GM23248 (cell line): ENCODE measurements at regions not wholly inside any gene's neighbourhood (a gene's known extent, or its start where the extent isn't known, plus 50 kb on each side); places are given as distances from the start of the nearest gene placed in this dataset.
"Not testable (repeated sequence)": the region's sequence is repeated elsewhere in the genome, so short reads cannot be mapped to it uniquely, and the experiment has no call there.

ENCODE experiments used
- DNase-seq: peaks from one replicate; pipeline ENCODE4 v3.0.0-alpha.2; 2015
- H2AFZ ChIP-seq: fragments of 200-600 bp; sonication (generic); 2 replicates; pipeline ENCODE4 v1.6.1; 2016; ENCODE audit warnings: antibody characterized with exemption
- H3F3A ChIP-seq: fragments of 200-600 bp; sonication (generic); 2 replicates; pipeline ENCODE4 v1.6.1; 2016; ENCODE audit warnings: mild to moderate bottlenecking, antibody characterized with exemption, mixed run types; ENCODE audit not compliant: insufficient read depth
- H3K27ac ChIP-seq: fragments of 200-600 bp; sonication (generic); 2 replicates; pipeline ENCODE4 v1.5.1; 2016; ENCODE audit warnings: mild to moderate bottlenecking
- H3K27me3 ChIP-seq: fragments of 200-600 bp; sonication (generic); replicated peaks from 2 replicates; pipeline ENCODE4 v1.6.1; 2016; ENCODE audit warnings: mild to moderate bottlenecking; ENCODE audit not compliant: insufficient read depth
- H3K36me3 ChIP-seq: fragments of 200-600 bp; sonication (generic); 2 replicates; pipeline ENCODE4 v1.6.1; 2016; ENCODE audit warnings: low read depth, mild to moderate bottlenecking
- H3K4me1 ChIP-seq: fragments of 200-600 bp; sonication (generic); 2 replicates; pipeline ENCODE4 v1.6.1; 2016; ENCODE audit warnings: mild to moderate bottlenecking; ENCODE audit not compliant: insufficient read depth
- H3K4me2 ChIP-seq: fragments of 200-600 bp; sonication (generic); one replicate; pipeline ENCODE4 v1.6.1; 2016; ENCODE audit warnings: mild to moderate bottlenecking; ENCODE audit not compliant: unreplicated experiment
- H3K4me3 ChIP-seq: fragments of 200-600 bp; sonication (generic); 2 replicates; pipeline ENCODE4 v1.5.1; 2016; ENCODE audit warnings: mild to moderate bottlenecking
- H3K79me2 ChIP-seq: fragments of 200-600 bp; sonication (generic); 2 replicates; pipeline ENCODE4 v1.6.1; 2016; ENCODE audit warnings: mild to moderate bottlenecking; ENCODE audit not compliant: insufficient read depth
- H3K9ac ChIP-seq: fragments of 200-600 bp; sonication (generic); 2 replicates; pipeline ENCODE4 v1.6.1; 2016; ENCODE audit warnings: mild to moderate bottlenecking
- H3K9me2 ChIP-seq: fragments of 200-600 bp; sonication (generic); 2 replicates; pipeline ENCODE4 v1.6.1; 2016; ENCODE audit warnings: mixed run types, mild to moderate bottlenecking, moderate library complexity; ENCODE audit not compliant: insufficient read depth
- H3K9me3 ChIP-seq: fragments of 200-600 bp; sonication (generic); one replicate; pipeline ENCODE4 v1.6.1; 2017; ENCODE audit warnings: low read depth
- H4K20me1 ChIP-seq: fragments of 200-600 bp; sonication (generic); 2 replicates; pipeline ENCODE4 v1.6.0; 2016; ENCODE audit not compliant: insufficient read depth
- EZH2 ChIP-seq: fragments of 200-600 bp; sonication (generic); IDR thresholded peaks from 2 replicates; pipeline ENCODE4 v1.6.1; 2018; ENCODE audit warnings: antibody characterized with exemption, mild to moderate bottlenecking; ENCODE audit not compliant: insufficient read depth, poor library complexity, severe bottlenecking
- EZH2phosphoT487 ChIP-seq: fragments of 200-600 bp; sonication (generic); IDR thresholded peaks from 2 replicates; pipeline ENCODE4 v1.6.1; 2018; ENCODE audit warnings: antibody characterized with exemption, moderate library complexity, mild to moderate bottlenecking, low read depth; ENCODE audit not compliant: insufficient read depth
- WGBS, 2 experiments: methylation state at CpG; one replicate each; pipeline ENCODE4 v1.1.6; 2015 to 2017; ENCODE audit warnings: low lambda C conversion rate in 2 of 2, low coverage in 1 of 2; ENCODE audit errors: missing lambda C conversion rate in 2 of 2; 5-methylcytosine and 5-hydroxymethylcytosine counted together
- in situ Hi-C: fragments of 300-500 bp; cut with MboI; formaldehyde crosslinking; loops from 2 replicates; pipeline ENCODE4 v1.15.0; 2020

DNA sequence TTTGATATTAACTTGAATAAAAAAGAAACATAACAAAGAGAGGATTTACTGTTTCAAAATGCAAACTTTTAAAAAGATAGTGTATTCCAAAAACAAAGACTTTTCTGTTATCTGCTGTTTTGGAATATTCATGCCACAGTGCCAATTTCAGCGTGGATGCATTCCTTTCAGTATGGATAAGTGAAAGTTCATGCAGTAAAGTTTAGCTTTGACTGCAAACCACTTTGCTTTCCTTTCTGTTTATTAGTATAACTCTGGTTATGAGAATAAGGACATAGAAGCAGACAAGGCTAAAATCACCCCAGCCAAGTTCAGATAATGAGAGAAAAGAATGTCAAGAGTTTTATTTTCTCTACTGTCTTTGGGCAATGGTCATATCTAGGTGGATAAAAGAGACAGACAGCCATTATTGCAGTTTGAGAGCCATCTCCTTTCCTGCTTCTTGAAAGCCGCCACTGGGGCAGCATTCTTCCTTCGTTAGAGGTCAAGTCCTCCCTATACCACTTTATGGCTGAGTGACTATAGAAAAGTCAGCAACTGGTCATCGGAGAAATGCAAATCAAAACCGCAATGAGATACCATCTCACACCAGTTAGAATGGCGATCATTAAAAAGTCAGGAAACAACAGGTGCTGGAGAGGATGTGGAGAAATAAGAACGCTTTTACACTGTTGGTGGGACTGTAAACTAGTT is 82.4 kb upstream of the BLID start:
- DNase-seq: no peak
- H4K20me1 ChIP-seq: no peaks in the 10 kb centered on the region
- TF ChIP-seq EZH2phosphoT487: no peak
- no peak for TF ChIP-seq EZH2
- no peaks in the 10 kb centered on the region for H3K27me3 ChIP-seq
- H3K9me3 ChIP-seq: no peaks in the 10 kb centered on the region
- peaks cover 89% of the 10 kb centered on the region for H3F3A ChIP-seq
- H2AFZ ChIP-seq: no peak overlapping the region
- in situ Hi-C loops: no loop called here
- no peak overlapping the region for H3K4me3 ChIP-seq
- H3K9me2 ChIP-seq: no peaks in the 10 kb centered on the region
- no peak overlapping the region for H3K9ac ChIP-seq
- peak overlapping the region; percentile 38 for H3K4me2 ChIP-seq
- peaks cover 5% of the 10 kb centered on the region; the same call in 1 of the 2 replicates for H3K36me3 ChIP-seq
- H3K27ac ChIP-seq: peak overlapping the region; percentile 71
- peaks cover 91% of the 10 kb centered on the region for H3K79me2 ChIP-seq
- H3K4me1 ChIP-seq: peaks cover 69% of the 10 kb centered on the region
- WGBS, 2 experiments: 89 to 99% methylated on average over 7 of the region's 7 CpGs

DNA sequence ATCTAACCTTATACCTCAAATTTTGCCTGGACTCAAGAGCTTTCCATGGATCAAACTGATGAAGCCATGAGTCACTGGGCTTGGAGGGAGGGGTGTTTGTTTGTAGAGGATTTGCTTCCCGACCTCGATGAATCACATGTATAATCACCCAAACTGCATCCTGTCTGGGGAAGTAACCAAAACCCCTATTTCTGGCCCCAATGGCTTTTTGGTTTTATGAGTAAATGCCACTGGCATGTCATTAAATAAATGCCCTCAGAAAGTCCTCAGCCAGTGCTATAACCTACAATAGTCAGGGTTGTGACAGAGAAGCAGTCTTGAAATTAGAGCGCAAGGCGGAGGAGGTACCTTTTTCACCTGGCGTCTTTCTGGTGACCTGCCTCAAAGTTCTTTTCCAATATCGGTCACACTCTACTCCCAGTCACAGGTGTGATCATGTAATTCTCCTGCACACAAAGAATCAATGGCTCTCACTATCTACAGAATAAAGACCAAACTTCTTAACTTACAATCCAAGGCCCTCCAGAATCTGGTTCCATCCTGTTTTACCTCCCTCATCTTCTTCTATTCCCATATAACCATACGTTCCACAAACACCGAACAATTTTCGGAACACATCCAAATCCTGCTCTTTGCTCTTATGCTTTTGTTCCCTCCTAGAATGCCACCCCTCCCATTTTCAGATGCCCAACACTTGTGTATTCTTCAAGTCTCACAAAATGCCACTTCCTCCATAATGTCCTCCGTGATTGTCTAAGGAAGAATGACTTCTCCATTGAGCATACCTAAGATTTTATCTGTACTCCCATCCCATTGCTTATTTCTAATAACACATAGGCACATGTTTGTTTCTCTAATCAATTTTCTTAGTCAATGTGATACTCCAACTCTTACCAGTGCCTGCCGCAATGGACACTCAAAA is 81.3 kb upstream of the BLID start:
- H3K27ac ChIP-seq: peak overlapping the region; percentile 84
- 42 to 48% methylated on average over 11 of the region's 11 CpGs for WGBS, 2 experiments
- peak overlapping the region; percentile 55 for H3K4me2 ChIP-seq
- peaks cover 5% of the 10 kb centered on the region; the same call in 1 of the 2 replicates for H3K36me3 ChIP-seq
- TF ChIP-seq EZH2phosphoT487 (0 out of 2 replicates have a peak, but pooled peaks have one; percentile 61), EZH2 (no peak)
- H3K4me3 ChIP-seq: peak overlapping the region; percentile 31
- no peak overlapping the region for H2AFZ ChIP-seq
- no peaks in the 10 kb centered on the region for H4K20me1 ChIP-seq
- H3K79me2 ChIP-seq: peaks cover 92% of the 10 kb centered on the region
- H3K9ac ChIP-seq: peak overlapping the region; percentile 4; the same call in 1 of the 2 replicates
- no peaks in the 10 kb centered on the region for H3K9me2 ChIP-seq
- no peaks in the 10 kb centered on the region for H3K27me3 ChIP-seq
- no peaks in the 10 kb centered on the region for H3K9me3 ChIP-seq
- in situ Hi-C loops: no loop called here
- peaks cover 89% of the 10 kb centered on the region for H3F3A ChIP-seq
- DNase-seq: peak; percentile 99
- peaks cover 75% of the 10 kb centered on the region for H3K4me1 ChIP-seq

DNA sequence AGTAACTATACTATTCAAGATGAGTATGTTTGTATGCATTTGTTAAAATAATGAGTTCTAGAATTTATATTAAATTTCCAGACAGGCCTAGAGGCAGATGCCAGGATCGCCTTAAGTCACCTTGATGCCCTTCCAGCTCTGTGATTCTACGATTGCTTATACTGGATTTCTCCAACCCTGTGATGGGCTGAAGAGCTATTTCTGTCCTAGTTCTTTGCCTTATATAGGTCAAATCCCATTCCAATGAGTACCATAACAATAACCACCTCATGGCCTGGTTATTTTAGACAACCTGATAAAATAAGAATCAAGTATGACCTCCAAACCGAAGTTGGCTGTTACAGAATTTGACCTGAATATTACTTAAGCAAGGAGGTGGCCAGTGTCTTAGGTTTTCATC is 79.8 kb upstream of the BLID start:
- H3K4me2 ChIP-seq: no peak overlapping the region
- peaks cover 83% of the 10 kb centered on the region for H3K4me1 ChIP-seq
- peaks cover 94% of the 10 kb centered on the region for H3K79me2 ChIP-seq

DNA sequence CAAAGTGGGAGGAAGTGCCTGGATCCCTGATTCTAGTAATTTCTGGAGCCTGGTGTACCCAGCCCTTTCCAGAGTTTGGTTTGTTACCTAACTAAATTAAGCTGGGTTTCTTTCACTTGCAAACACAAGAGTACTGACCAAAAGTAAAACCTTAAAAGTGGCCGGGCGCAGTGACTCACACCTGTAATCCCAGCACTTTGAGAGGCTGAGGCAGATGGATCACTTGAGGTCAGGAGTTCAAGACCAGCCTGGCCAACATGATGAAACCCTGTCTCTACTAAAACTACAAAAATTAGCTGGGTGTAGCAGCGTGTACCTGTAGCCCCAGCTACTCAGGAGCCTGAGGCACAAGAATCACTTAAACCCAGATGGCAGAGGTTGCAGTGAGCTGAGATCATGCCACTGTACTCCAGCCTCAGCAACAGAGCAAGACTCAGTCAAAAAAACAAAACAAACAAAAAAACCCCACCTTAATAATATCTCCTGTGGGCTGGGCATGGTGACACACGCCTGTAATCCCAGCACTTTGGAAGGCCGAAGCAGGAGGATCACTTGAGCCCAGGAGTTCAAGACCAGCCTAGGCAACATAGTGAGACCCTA is 78.0 kb upstream of the BLID start:
- peaks cover 85% of the 10 kb centered on the region for H3K79me2 ChIP-seq
- DNase-seq, H3K4me3 ChIP-seq, H3K27me3 ChIP-seq, H2AFZ ChIP-seq, H3K9me3 ChIP-seq, in situ Hi-C loops, H4K20me1 ChIP-seq, H3K9me2 ChIP-seq, H3K36me3 ChIP-seq, H3K4me2 ChIP-seq: not testable (repeated sequence)
- H3K27ac ChIP-seq: peak overlapping the region; percentile 84
- peak overlapping the region; percentile 15; the same call in 1 of the 2 replicates for H3K9ac ChIP-seq
- H3K4me1 ChIP-seq: peaks cover 88% of the 10 kb centered on the region
- peaks cover 93% of the 10 kb centered on the region for H3F3A ChIP-seq
- WGBS, 2 experiments: 76 to 82% methylated on average over 5 of the region's 5 CpGs

More for the DNA sequence above, 79.8 kb upstream of the BLID start:
- Histone ChIP-seq H3K36me3 (peaks cover 5% of the 10 kb centered on the region; the same call in 1 of the 2 replicates), H3K4me3 (no peak overlapping the region), H3F3A (peaks cover 91% of the 10 kb centered on the region), H2AFZ (no peak overlapping the region), H3K27me3 (no peaks in the 10 kb centered on the region), H3K9me3 (no peaks in the 10 kb centered on the region), H3K9ac (no peak overlapping the region), H3K27ac (peak overlapping the region; percentile 84), H4K20me1 (no peaks in the 10 kb centered on the region), H3K9me2 (no peaks in the 10 kb centered on the region)
- in situ Hi-C loops: no loop called here
- DNase-seq: no peak
- 85 to 92% methylated on average over 3 of the region's 3 CpGs for WGBS, 2 experiments
- TF ChIP-seq EZH2phosphoT487: no peak
- no peak for TF ChIP-seq EZH2
